Mesendoderm (in vitro differentiated cells): ENCODE measurements at regions not wholly inside any gene's neighbourhood (a gene's known extent, or its start where the extent isn't known, plus 50 kb on each side); places are given as distances from the start of the nearest gene placed in this dataset.

Experiments used
- DNase-seq: peaks from one replicate; pipeline ENCODE4 v3.0.0; 2013
- H2AK5ac ChIP-seq: 2 replicates; pipeline ENCODE4 v1.6.1; 2013; ENCODE audit warnings: low read length, inconsistent platforms
- H2BK120ac ChIP-seq: 2 replicates; pipeline ENCODE4 v1.6.1; 2013; ENCODE audit warnings: low read depth, mild to moderate bottlenecking, low read length, moderate library complexity, mixed read lengths
- H2BK15ac ChIP-seq: replicated peaks from 2 replicates; pipeline ENCODE4 v1.6.1; 2013; ENCODE audit warnings: low read depth, mild to moderate bottlenecking, moderate library complexity
- H2BK5ac ChIP-seq: 2 replicates; pipeline ENCODE4 v1.6.1; 2013; ENCODE audit warnings: low read length, inconsistent platforms
- H3K18ac ChIP-seq: 2 replicates; pipeline ENCODE4 v1.6.1; 2013; ENCODE audit warnings: mild to moderate bottlenecking, low read length, mixed read lengths
- H3K23ac ChIP-seq: one replicate; pipeline ENCODE4 v1.6.1; 2013; ENCODE audit warnings: low read length
- H3K27ac ChIP-seq: 2 replicates; pipeline ENCODE4 v1.5.1; 2013; ENCODE audit warnings: low read depth, mild to moderate bottlenecking, inconsistent platforms, low read length, moderate library complexity
- H3K27me3 ChIP-seq: 2 replicates; pipeline ENCODE4 v1.6.1; 2013; ENCODE audit warnings: low read length, control low read depth, mild to moderate bottlenecking, inconsistent platforms; ENCODE audit not compliant: insufficient read depth, poor library complexity
- H3K36me3 ChIP-seq: 2 replicates; pipeline ENCODE4 v1.6.1; 2013; ENCODE audit warnings: low read length, inconsistent platforms; ENCODE audit not compliant: control insufficient read depth, insufficient read depth
- H3K4ac ChIP-seq: one replicate; pipeline ENCODE4 v1.6.1; 2013; ENCODE audit warnings: low read depth, mild to moderate bottlenecking, low read length, moderate library complexity
- H3K4me1 ChIP-seq: 2 replicates; pipeline ENCODE4 v1.6.1; 2013; ENCODE audit warnings: low read depth, low read length, inconsistent platforms; ENCODE audit not compliant: control insufficient read depth
- H3K4me2 ChIP-seq: 2 replicates; pipeline ENCODE4 v1.6.1; 2013; ENCODE audit warnings: low read length
- H3K4me3 ChIP-seq: 2 replicates; pipeline ENCODE4 v1.5.1; 2013; ENCODE audit warnings: mild to moderate bottlenecking, low read length
- H3K56ac ChIP-seq: one replicate; pipeline ENCODE4 v1.6.1; 2013; ENCODE audit warnings: low read length
- H3K79me1 ChIP-seq: 2 replicates; pipeline ENCODE4 v1.6.1; 2013; ENCODE audit warnings: low read length, inconsistent platforms
- H3K79me2 ChIP-seq: 2 replicates; pipeline ENCODE4 v1.6.1; 2013; ENCODE audit warnings: mild to moderate bottlenecking, low read length; ENCODE audit not compliant: control insufficient read depth, insufficient read depth
- H3K9ac ChIP-seq: 2 replicates; pipeline ENCODE4 v1.6.1; 2013; ENCODE audit warnings: low read length, inconsistent platforms
- H4K5ac ChIP-seq: one replicate; pipeline ENCODE4 v1.6.1; 2013; ENCODE audit warnings: low read length
- H4K8ac ChIP-seq: one replicate; pipeline ENCODE4 v1.6.1; 2013; ENCODE audit warnings: low read depth, mild to moderate bottlenecking, control low read depth, low read length, moderate library complexity
- WGBS: extraction: QIAGEN DNeasy Blood & Tissue Kit; methylation state at CpG from one replicate; pipeline ENCODE4 v1.1.7; 2013; ENCODE audit warnings: low lambda C conversion rate, missing lambda C conversion rate; ENCODE audit not compliant: insufficient coverage; ENCODE audit errors: extremely low coverage; 5-methylcytosine and 5-hydroxymethylcytosine counted together

GRCh38 chr14:51787352-51787751, 73.1 kb upstream of the GNG2 start:
- Histone ChIP-seq H2BK120ac (no peak overlapping the region), H3K4me2 (no peak overlapping the region), H3K27ac (no peak overlapping the region), H3K4ac (no peak overlapping the region), H3K23ac (no peak overlapping the region), H3K79me2 (no peaks in the 10 kb centered on the region), H4K5ac (no peak overlapping the region), H3K18ac (no peak overlapping the region), H4K8ac (no peak overlapping the region), H3K4me1 (no peaks in the 10 kb centered on the region), H2AK5ac (no peak overlapping the region), H3K4me3 (no peak overlapping the region), H3K79me1 (no peaks in the 10 kb centered on the region), H2BK5ac (no peak overlapping the region), H2BK15ac (no peak overlapping the region), H3K36me3 (no peaks in the 10 kb centered on the region), H3K56ac (no peak overlapping the region), H3K9ac (no peak overlapping the region), H3K27me3 (no peaks in the 10 kb centered on the region)
- no peak for DNase-seq
- WGBS, result no CpG with 5 or more reads among the region's 4 CpGs

GRCh38 chr14:51789114-51789513, 71.3 kb upstream of the GNG2 start:
- H3K4me3 ChIP-seq, result no peak overlapping the region
- no peaks in the 10 kb centered on the region for H3K36me3 ChIP-seq
- H2BK5ac ChIP-seq, result no peak overlapping the region
- DNase-seq, result no peak
- H2AK5ac ChIP-seq, result no peak overlapping the region
- H3K79me2 ChIP-seq, result no peaks in the 10 kb centered on the region
- H3K9ac ChIP-seq, result no peak overlapping the region
- H3K4me2 ChIP-seq, result no peak overlapping the region
- H3K27ac ChIP-seq, result no peak overlapping the region
- no peak overlapping the region for H2BK15ac ChIP-seq
- H4K5ac ChIP-seq, result no peak overlapping the region
- H3K4me1 ChIP-seq, result no peaks in the 10 kb centered on the region
- WGBS, result no CpG with 5 or more reads among the region's 3 CpGs
- H3K4ac ChIP-seq, result no peak overlapping the region
- H3K56ac ChIP-seq, result no peak overlapping the region
- no peak overlapping the region for H3K23ac ChIP-seq
- H3K18ac ChIP-seq, result no peak overlapping the region
- no peak overlapping the region for H2BK120ac ChIP-seq
- H3K27me3 ChIP-seq, result no peaks in the 10 kb centered on the region
- H4K8ac ChIP-seq, result no peak overlapping the region
- H3K79me1 ChIP-seq, result no peaks in the 10 kb centered on the region

GRCh38 chr14:51789596-51789995, 70.8 kb upstream of the GNG2 start:
- no peak overlapping the region for H3K18ac ChIP-seq
- no peak overlapping the region for H3K4ac ChIP-seq
- no peaks in the 10 kb centered on the region for H3K27me3 ChIP-seq
- no peak overlapping the region for H3K4me3 ChIP-seq
- H3K4me2 ChIP-seq, result no peak overlapping the region
- H2BK5ac ChIP-seq, result no peak overlapping the region
- H2AK5ac ChIP-seq, result no peak overlapping the region
- H3K9ac ChIP-seq, result no peak overlapping the region
- no peak overlapping the region for H2BK15ac ChIP-seq
- H3K23ac ChIP-seq, result no peak overlapping the region
- H4K5ac ChIP-seq, result no peak overlapping the region
- no peak overlapping the region for H4K8ac ChIP-seq
- H3K79me1 ChIP-seq, result no peaks in the 10 kb centered on the region
- no peaks in the 10 kb centered on the region for H3K79me2 ChIP-seq
- DNase-seq, result no peak
- no peaks in the 10 kb centered on the region for H3K36me3 ChIP-seq
- H2BK120ac ChIP-seq, result no peak overlapping the region
- H3K27ac ChIP-seq, result no peak overlapping the region
- no peaks in the 10 kb centered on the region for H3K4me1 ChIP-seq
- no peak overlapping the region for H3K56ac ChIP-seq

- Histone ChIP-seq H2AK5ac (no peak overlapping the region), H4K8ac (no peak overlapping the region), H3K27me3 (no peaks in the 10 kb centered on the region), H2BK5ac (no peak overlapping the region), H3K27ac (no peak overlapping the region), H4K5ac (no peak overlapping the region), H3K79me2 (no peaks in the 10 kb centered on the region), H3K18ac (no peak overlapping the region), H3K23ac (no peak overlapping the region), H2BK15ac (no peak overlapping the region), H3K36me3 (no peaks in the 10 kb centered on the region), H3K9ac (no peak overlapping the region), H3K4ac (no peak overlapping the region), H3K56ac (no peak overlapping the region), H3K79me1 (no peaks in the 10 kb centered on the region), H3K4me1 (no peaks in the 10 kb centered on the region), H2BK120ac (no peak overlapping the region), H3K4me2 (no peak overlapping the region), H3K4me3 (no peak overlapping the region)
- no peak for DNase-seq
- WGBS, result no CpG with 5 or more reads among the region's 2 CpGs
These were observed 67.6 kb upstream of the GNG2 start for GRCh38 chr14:51792809-51793208.

GRCh38 chr14:51805541-51805940, 54.9 kb upstream of the GNG2 start:
- H3K18ac ChIP-seq, result no peak overlapping the region

More at GRCh38 chr14:51805541-51805940, 54.9 kb upstream of the GNG2 start:
- no peak overlapping the region for H3K23ac ChIP-seq
- H3K4me2 ChIP-seq, result no peak overlapping the region
- no peak overlapping the region for H2BK15ac ChIP-seq
- no peak overlapping the region for H2BK120ac ChIP-seq
- H3K4me3 ChIP-seq, result no peak overlapping the region
- WGBS, result no CpG with 5 or more reads among the region's 2 CpGs
- DNase-seq, result no peak
- H3K4me1 ChIP-seq, result no peaks in the 10 kb centered on the region
- no peaks in the 10 kb centered on the region for H3K27me3 ChIP-seq
- H3K79me2 ChIP-seq, result no peaks in the 10 kb centered on the region
- no peak overlapping the region for H4K5ac ChIP-seq
- H3K27ac ChIP-seq, result no peak overlapping the region
- H3K79me1 ChIP-seq, result no peaks in the 10 kb centered on the region
- H3K4ac ChIP-seq, result no peak overlapping the region
- no peak overlapping the region for H4K8ac ChIP-seq
- H3K36me3 ChIP-seq, result no peaks in the 10 kb centered on the region
- no peak overlapping the region for H3K56ac ChIP-seq
- H3K9ac ChIP-seq, result no peak overlapping the region
- no peak overlapping the region for H2BK5ac ChIP-seq
- no peak overlapping the region for H2AK5ac ChIP-seq
